GM12878 (cell line): ENCODE measurements at regions not wholly inside any gene's neighbourhood (a gene's known extent, or its start where the extent isn't known, plus 50 kb on each side); places are given as distances from the start of the nearest gene placed in this dataset.

Experiments used
- CEBPB ChIP-seq, 2 experiments: fragments of 150-350 bp in 1 of 2; IDR thresholded peaks; 2 replicates each; pipeline ENCODE4 v1.6.1; 2012 to 2014; ENCODE audit warnings: low read depth in 2 of 2, low read length in 2 of 2, borderline replicate concordance in 1 of 2, inconsistent platforms in 1 of 2
- POLR2A ChIP-seq: IDR thresholded peaks from 2 replicates; pipeline ENCODE4 v1.6.1; 2011; ENCODE audit warnings: low read depth, mild to moderate bottlenecking, low read length
- SRF ChIP-seq, 2 experiments: IDR thresholded peaks; 2 replicates each; pipeline ENCODE4 v1.6.1; 2011; ENCODE audit warnings: low read depth in 2 of 2, low read length in 2 of 2, mild to moderate bottlenecking in 1 of 2, moderate library complexity in 1 of 2

DNA sequence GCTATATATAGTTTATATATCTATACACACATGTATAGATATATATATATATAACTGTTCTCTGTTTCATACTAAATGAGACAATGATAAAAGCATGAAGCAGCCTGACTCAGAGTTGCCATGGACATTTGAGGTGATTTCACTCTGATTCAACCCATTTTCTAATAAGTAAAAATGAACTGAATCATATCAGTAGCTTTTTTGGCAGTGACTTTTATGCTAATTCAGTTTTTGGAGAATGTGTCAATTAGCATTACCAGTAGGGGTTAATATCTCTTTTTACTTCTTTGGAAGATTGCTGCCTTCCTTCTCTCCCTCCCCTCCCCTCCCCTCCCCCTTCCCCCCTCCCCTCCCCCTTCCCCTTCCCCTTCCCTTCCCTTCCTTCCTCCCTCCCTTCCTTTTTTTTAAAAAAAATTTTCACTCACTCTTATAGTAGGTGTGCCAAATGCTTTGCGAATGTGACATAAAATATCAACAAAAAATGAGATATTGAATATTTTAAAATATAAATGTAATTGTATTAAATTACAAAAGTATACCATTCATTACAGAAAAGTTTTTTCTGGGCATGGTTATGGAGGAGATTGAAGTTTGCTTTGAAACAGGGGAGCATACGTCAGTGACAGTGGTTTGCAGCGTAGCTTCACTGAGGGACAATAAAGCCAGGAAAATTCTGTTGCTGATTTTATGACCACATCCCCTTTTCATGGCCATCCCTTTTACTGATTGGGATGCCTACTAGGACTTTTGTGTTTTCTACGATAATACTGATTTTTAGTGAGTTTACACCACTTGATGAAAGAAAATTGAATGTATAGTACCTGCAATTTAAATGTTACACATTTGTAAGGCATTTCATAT, 64.0 kb upstream of the KLF6 start:
- TF ChIP-seq POLR2A (no peak), SRF (IDR thresholded peaks at IDR 0.05; ENCODE audit: low read depth in 2 of 2, low read length in 2 of 2) (no peak), CEBPB (IDR thresholded peaks at IDR 0.05; ENCODE audit: borderline replicate concordance in 1 of 2, low read depth in 2 of 2, low read length in 2 of 2) (no peak)
